NT2/D1 (cell line): ENCODE measurements at regions not wholly inside any gene's neighbourhood (a gene's known extent, or its start where the extent isn't known, plus 50 kb on each side); places are given as distances from the start of the nearest gene placed in this dataset.

Source experiments
- DNase-seq: peaks from one replicate; pipeline ENCODE4 v3.0.0-alpha.2; 2011; ENCODE audit warnings: low read depth, low spot score
- H3K27me3 ChIP-seq: 2 replicates; pipeline ENCODE4 v1.6.0; 2011; ENCODE audit warnings: mild to moderate bottlenecking; ENCODE audit not compliant: insufficient read length, insufficient read depth
- H3K36me3 ChIP-seq: 2 replicates; pipeline ENCODE4 v1.6.1; 2011; ENCODE audit warnings: mild to moderate bottlenecking, low read length, mixed read lengths; ENCODE audit not compliant: insufficient read depth, insufficient read length
- H3K4me1 ChIP-seq: 2 replicates; pipeline ENCODE4 v1.5.1; 2011; ENCODE audit not compliant: insufficient read depth, insufficient read length
- H3K4me3 ChIP-seq: 2 replicates; pipeline ENCODE4 v1.5.1; 2011; ENCODE audit warnings: low read depth; ENCODE audit not compliant: insufficient read length
- H3K9ac ChIP-seq: 2 replicates; pipeline ENCODE4 v1.6.0; 2011; ENCODE audit warnings: low read depth; ENCODE audit not compliant: insufficient read length
- H3K9me3 ChIP-seq: 2 replicates; pipeline ENCODE4 v1.5.1; 2011; ENCODE audit warnings: mild to moderate bottlenecking, low read length; ENCODE audit not compliant: insufficient read depth
- SUZ12 ChIP-seq: IDR thresholded peaks from 2 replicates; pipeline ENCODE4 v1.6.1; 2011; ENCODE audit not compliant: insufficient read length, insufficient read depth; ENCODE audit errors: extremely low read depth
- YY1 ChIP-seq: IDR thresholded peaks from 2 replicates; pipeline ENCODE4 v1.6.1; 2011; ENCODE audit not compliant: insufficient read length, insufficient read depth
- ZNF274 ChIP-seq: IDR thresholded peaks from 2 replicates; pipeline ENCODE4 v1.6.1; 2011; ENCODE audit warnings: mild to moderate bottlenecking, low read depth, low read length

DNA sequence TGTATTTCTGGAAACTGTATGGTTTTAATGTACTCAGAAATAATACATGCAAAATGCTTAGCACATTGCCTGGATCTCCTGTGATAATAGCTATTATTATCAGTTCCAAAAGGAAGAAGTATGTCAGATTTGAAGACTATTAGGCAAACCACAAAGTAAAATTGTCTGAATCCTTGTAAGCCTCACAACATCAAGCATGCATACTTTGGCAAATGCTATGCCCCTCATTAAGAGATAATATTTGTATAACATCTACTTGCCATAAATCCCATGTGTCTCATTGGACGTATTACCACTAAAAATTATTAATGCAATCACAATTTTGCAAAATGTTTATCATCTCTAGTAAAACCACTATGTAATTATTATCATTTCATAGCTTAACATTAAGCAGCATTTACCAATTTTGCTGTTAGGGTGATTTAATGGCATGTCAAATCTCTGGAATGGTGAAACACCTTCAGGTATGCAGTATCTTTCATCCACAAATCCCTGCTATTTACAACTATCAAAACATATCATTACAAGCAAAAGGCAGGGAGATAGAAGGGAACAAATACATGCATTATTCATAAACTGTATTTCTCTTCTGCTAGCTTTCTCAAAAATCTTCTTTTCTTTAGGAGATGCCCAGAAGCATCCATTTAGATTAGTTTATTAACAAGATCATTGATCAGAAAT lies 974.6 kb upstream of the RAG2 start:
- Histone ChIP-seq H3K36me3 (no peaks in the 10 kb centered on the region), H3K9ac (no peak overlapping the region), H3K9me3 (no peaks in the 10 kb centered on the region), H3K4me3 (no peak overlapping the region), H3K4me1 (no peaks in the 10 kb centered on the region), H3K27me3 (no peaks in the 10 kb centered on the region)
- no peak for DNase-seq
- TF ChIP-seq YY1 (no peak), SUZ12 (no peak), ZNF274 (no peak)

DNA sequence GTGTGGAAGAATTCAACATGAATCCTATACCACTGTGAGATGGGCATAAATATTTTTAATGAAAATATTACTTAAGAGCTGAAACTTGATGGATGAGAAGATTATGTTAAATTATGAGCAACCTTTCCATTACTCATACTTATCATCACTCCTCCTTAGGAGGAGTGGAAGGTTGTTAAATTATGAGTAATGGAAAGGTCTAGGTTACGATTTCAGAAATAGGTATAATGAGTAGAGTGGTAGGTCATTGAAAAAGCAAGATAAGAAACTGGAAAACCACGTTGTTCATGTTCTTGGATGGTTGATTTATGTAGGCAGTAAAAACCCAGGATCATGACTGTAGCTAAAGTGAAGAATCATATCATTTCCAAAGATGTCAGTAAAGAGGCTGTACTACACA lies 973.2 kb upstream of the RAG2 start:
- Histone ChIP-seq H3K9me3 (no peaks in the 10 kb centered on the region), H3K4me3 (no peak overlapping the region), H3K36me3 (no peaks in the 10 kb centered on the region), H3K4me1 (no peaks in the 10 kb centered on the region), H3K27me3 (no peaks in the 10 kb centered on the region), H3K9ac (no peak overlapping the region)
- no peak for DNase-seq
- TF ChIP-seq ZNF274, result no peak
- TF ChIP-seq YY1, result no peak
- no peak for TF ChIP-seq SUZ12

- Histone ChIP-seq H3K9ac (no peak overlapping the region), H3K9me3 (no peaks in the 10 kb centered on the region), H3K27me3 (no peaks in the 10 kb centered on the region), H3K4me1 (no peaks in the 10 kb centered on the region), H3K4me3 (no peak overlapping the region), H3K36me3 (no peaks in the 10 kb centered on the region)
- no peak for TF ChIP-seq SUZ12
- TF ChIP-seq ZNF274, result no peak
- no peak for TF ChIP-seq YY1
- DNase-seq, result no peak
Observed at GRCh38 chr11:37560991-37561390, 963.0 kb upstream of the RAG2 start.

- H3K27me3 ChIP-seq, result no peaks in the 10 kb centered on the region
- no peak for TF ChIP-seq YY1
- no peak for TF ChIP-seq ZNF274
- no peak for TF ChIP-seq SUZ12
- H3K9ac ChIP-seq, result no peak overlapping the region
- H3K9me3 ChIP-seq, result no peaks in the 10 kb centered on the region
- H3K4me3 ChIP-seq, result no peak overlapping the region
- H3K4me1 ChIP-seq, result no peaks in the 10 kb centered on the region
- no peak for DNase-seq
- no peaks in the 10 kb centered on the region for H3K36me3 ChIP-seq
Observed at GRCh38 chr11:37560346-37560745, 962.3 kb upstream of the RAG2 start.

DNA sequence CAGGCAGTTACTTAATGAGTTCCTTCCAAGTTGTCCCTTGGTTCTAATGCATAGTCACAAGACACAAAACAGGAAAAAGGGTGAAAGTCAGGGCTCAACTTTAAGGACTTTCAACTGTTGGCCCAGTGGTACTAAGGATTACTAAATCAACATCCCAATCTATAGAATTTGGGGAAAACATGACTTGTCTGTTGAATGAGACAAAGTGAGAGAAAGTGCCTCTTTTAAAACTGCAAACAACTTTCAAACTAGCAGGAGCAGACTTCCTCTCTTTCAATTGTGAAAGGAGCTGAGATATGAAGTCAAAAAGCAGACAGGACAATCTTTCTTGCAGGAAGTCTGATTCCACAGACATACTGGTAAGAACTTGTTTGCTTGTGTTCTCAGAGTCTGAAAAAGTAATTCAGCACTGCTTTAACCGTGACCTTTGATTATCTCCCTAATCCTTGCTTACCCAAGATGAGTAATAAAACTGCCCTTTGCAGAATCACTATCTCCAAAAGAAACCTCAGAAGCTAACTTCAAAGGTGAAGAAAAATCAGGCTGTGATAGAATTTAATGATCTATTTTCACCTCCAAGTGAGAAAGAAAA lies 960.7 kb upstream of the RAG2 start:
- DNase-seq, result no peak
- Histone ChIP-seq H3K4me1 (no peaks in the 10 kb centered on the region), H3K27me3 (no peaks in the 10 kb centered on the region), H3K36me3 (no peaks in the 10 kb centered on the region), H3K4me3 (no peak overlapping the region), H3K9me3 (no peaks in the 10 kb centered on the region), H3K9ac (no peak overlapping the region)
- TF ChIP-seq YY1, result no peak
- TF ChIP-seq ZNF274, result no peak
- no peak for TF ChIP-seq SUZ12

GRCh38 chr11:37557990-37558389 lies 960.0 kb upstream of the RAG2 start:
- TF ChIP-seq ZNF274, result no peak
- Histone ChIP-seq H3K4me1 (no peaks in the 10 kb centered on the region), H3K4me3 (no peak overlapping the region), H3K9me3 (no peaks in the 10 kb centered on the region), H3K9ac (no peak overlapping the region), H3K36me3 (no peaks in the 10 kb centered on the region), H3K27me3 (no peaks in the 10 kb centered on the region)
- no peak for DNase-seq

- Histone ChIP-seq H3K36me3 (no peaks in the 10 kb centered on the region), H3K4me3 (no peak overlapping the region), H3K9me3 (no peaks in the 10 kb centered on the region), H3K27me3 (no peaks in the 10 kb centered on the region), H3K4me1 (no peaks in the 10 kb centered on the region), H3K9ac (no peak overlapping the region)
- TF ChIP-seq SUZ12 (no peak), ZNF274 (no peak), YY1 (no peak)
- DNase-seq, result no peak
Observed at GRCh38 chr11:37552284-37552683, 954.2 kb upstream of the RAG2 start.
